ENCODE measurements at regions not wholly inside any gene's neighbourhood (a gene's known extent, or its start where the extent isn't known, plus 50 kb on each side); places are given as distances from the start of the nearest gene placed in this dataset.

DNA sequence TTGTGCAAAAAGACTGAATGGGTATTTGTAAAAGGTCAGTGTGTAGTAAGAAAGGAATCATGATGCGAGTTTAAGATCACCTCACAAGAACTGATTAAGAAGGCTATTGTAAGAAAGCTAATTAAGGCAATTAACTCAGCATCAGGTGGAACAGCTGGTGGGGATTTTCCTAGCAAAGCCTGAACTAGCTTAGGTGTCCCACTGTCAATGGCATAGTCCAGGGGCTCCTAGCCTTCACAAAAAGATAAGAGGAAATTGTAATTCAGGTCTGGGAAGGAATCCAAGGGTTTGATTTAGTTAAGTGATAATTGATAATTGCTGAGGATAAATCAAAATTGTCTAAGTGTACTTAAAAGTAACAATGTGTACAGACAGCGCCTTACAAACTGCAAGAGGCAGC lies 901.6 kb downstream of the TUSC7 start:
- no peak overlapping the region for H3K4me3 ChIP-seq (ENCODE audit: insufficient read depth, low read depth, low read length)
- H3K27ac Mint-ChIP-seq (ENCODE audit: unreplicated experiment), result no peak overlapping the region
- H3K9me3 Mint-ChIP-seq (ENCODE audit: unreplicated experiment), result no peaks in the 10 kb centered on the region
- H2AFZ ChIP-seq (ENCODE audit: low read depth, low read length), result no peak overlapping the region
- H4K20me1 ChIP-seq (ENCODE audit: insufficient read depth, low read length), result no peaks in the 10 kb centered on the region
- H3K4me1 Mint-ChIP-seq (ENCODE audit: low read depth, unreplicated experiment), result peaks cover 2% of the 10 kb centered on the region
- no peak overlapping the region for H3K9ac ChIP-seq (ENCODE audit: low read length)
- H3K79me2 ChIP-seq (ENCODE audit: insufficient read depth, low read length), result no peaks in the 10 kb centered on the region
- DNase-seq (ENCODE audit: low read depth) (no peak), FAIRE-seq (no peak)
- no peaks in the 10 kb centered on the region for H3K27me3 ChIP-seq (ENCODE audit: insufficient read depth, low read length)
- H3K36me3 ChIP-seq (ENCODE audit: insufficient read depth, low read length), result no peaks in the 10 kb centered on the region
- H3K4me1 ChIP-seq (ENCODE audit: insufficient read depth, low read length), result no peaks in the 10 kb centered on the region
- H3K4me2 ChIP-seq (ENCODE audit: low read length), result no peak overlapping the region
- H3K27me3 Mint-ChIP-seq (ENCODE audit: low read depth, unreplicated experiment), result no peaks in the 10 kb centered on the region
- H3K27ac ChIP-seq (ENCODE audit: low read depth, low read length), result no peak overlapping the region
- H3K4me3 Mint-ChIP-seq (ENCODE audit: unreplicated experiment), result no peak overlapping the region
- TF ChIP-seq, protein P1, sequence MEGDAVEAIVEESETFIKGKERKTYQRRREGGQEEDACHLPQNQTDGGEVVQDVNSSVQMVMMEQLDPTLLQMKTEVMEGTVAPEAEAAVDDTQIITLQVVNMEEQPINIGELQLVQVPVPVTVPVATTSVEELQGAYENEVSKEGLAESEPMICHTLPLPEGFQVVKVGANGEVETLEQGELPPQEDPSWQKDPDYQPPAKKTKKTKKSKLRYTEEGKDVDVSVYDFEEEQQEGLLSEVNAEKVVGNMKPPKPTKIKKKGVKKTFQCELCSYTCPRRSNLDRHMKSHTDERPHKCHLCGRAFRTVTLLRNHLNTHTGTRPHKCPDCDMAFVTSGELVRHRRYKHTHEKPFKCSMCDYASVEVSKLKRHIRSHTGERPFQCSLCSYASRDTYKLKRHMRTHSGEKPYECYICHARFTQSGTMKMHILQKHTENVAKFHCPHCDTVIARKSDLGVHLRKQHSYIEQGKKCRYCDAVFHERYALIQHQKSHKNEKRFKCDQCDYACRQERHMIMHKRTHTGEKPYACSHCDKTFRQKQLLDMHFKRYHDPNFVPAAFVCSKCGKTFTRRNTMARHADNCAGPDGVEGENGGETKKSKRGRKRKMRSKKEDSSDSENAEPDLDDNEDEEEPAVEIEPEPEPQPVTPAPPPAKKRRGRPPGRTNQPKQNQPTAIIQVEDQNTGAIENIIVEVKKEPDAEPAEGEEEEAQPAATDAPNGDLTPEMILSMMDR (IDR thresholded peaks at IDR 0.05; ENCODE audit: insufficient read depth, low read depth, low read length), result no peak
- no peak for TF ChIP-seq EZH2 (IDR thresholded peaks at IDR 0.05; ENCODE audit: insufficient read depth, low read length)
- no peaks in the 10 kb centered on the region for H3K9me3 ChIP-seq (ENCODE audit: insufficient read depth, low read depth, low read length)
- H3K36me3 Mint-ChIP-seq (ENCODE audit: low read depth, unreplicated experiment), result no peaks in the 10 kb centered on the region

DNA sequence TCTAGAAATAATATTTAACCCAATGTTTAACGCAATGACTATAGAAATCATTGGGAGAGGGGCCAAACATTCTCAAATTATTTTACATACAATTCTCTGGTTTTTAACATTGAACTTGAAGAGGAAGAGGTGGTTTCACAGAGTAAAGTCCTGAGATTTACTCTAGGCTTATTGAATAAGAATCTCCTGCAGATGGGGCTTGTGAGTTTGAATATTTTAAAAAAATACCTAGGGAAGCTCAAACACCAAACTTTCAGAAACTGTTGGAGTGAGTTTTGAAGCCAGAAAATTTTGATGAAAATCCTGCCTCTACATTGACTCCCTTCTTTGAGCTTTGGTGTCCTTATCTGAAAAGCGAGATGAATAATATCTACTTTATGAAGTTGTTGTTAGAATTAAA lies 906.6 kb downstream of the TUSC7 start:
- FAIRE-seq (no peak), DNase-seq (ENCODE audit: low read depth) (no peak)
- Histone ChIP-seq H3K27ac (ENCODE audit: low read depth, low read length) (no peak overlapping the region), H3K4me1 (ENCODE audit: insufficient read depth, low read length) (no peaks in the 10 kb centered on the region), H2AFZ (ENCODE audit: low read depth, low read length) (no peak overlapping the region), H3K79me2 (ENCODE audit: insufficient read depth, low read length) (no peaks in the 10 kb centered on the region), H3K36me3 (ENCODE audit: insufficient read depth, low read length) (no peaks in the 10 kb centered on the region), H3K4me2 (ENCODE audit: low read length) (no peak overlapping the region), H3K4me3 (ENCODE audit: insufficient read depth, low read depth, low read length) (no peak overlapping the region), H3K9me3 (ENCODE audit: insufficient read depth, low read depth, low read length) (no peaks in the 10 kb centered on the region), H4K20me1 (ENCODE audit: insufficient read depth, low read length) (no peaks in the 10 kb centered on the region), H3K9ac (ENCODE audit: low read length) (no peak overlapping the region), H3K27me3 (ENCODE audit: insufficient read depth, low read length) (no peaks in the 10 kb centered on the region)
- H3K4me3 Mint-ChIP-seq (ENCODE audit: unreplicated experiment), result no peak overlapping the region
- H3K4me1 Mint-ChIP-seq (ENCODE audit: low read depth, unreplicated experiment), result no peaks in the 10 kb centered on the region
- H3K9me3 Mint-ChIP-seq (ENCODE audit: unreplicated experiment), result no peaks in the 10 kb centered on the region
- H3K27ac Mint-ChIP-seq (ENCODE audit: unreplicated experiment), result no peak overlapping the region
- TF ChIP-seq EZH2 (IDR thresholded peaks at IDR 0.05; ENCODE audit: insufficient read depth, low read length), result no peak
- TF ChIP-seq, protein P1 (IDR thresholded peaks at IDR 0.05; ENCODE audit: insufficient read depth, low read depth, low read length), result no peak
- no peaks in the 10 kb centered on the region for H3K36me3 Mint-ChIP-seq (ENCODE audit: low read depth, unreplicated experiment)
- H3K27me3 Mint-ChIP-seq (ENCODE audit: low read depth, unreplicated experiment), result no peaks in the 10 kb centered on the region

DNA sequence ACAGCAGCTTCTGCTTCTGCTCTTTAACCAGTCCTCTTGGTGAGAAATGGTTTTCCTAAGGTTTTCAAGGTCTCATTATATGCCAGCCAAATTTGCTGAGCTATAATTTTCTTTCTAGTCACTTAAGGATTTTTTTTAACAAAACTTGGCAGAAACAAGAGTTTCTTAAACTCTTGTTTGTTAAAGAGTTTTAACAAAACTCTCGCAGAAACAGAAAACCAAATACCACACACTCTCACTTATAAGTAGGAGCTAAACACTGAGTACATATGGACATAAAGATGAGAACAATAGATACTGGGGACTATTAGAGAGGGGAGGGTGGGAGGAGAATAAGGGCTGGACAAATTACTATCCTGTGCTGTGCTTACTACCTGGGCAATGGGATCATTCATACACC lies 908.3 kb downstream of the TUSC7 start:
- Histone ChIP-seq H3K4me1 (ENCODE audit: insufficient read depth, low read length) (peaks cover 5% of the 10 kb centered on the region), H3K9me3 (ENCODE audit: insufficient read depth, low read depth, low read length) (no peaks in the 10 kb centered on the region), H3K4me2 (ENCODE audit: low read length) (no peak overlapping the region), H3K27me3 (ENCODE audit: insufficient read depth, low read length) (no peaks in the 10 kb centered on the region), H3K27ac (ENCODE audit: low read depth, low read length) (no peak overlapping the region), H3K9ac (ENCODE audit: low read length) (no peak overlapping the region), H4K20me1 (ENCODE audit: insufficient read depth, low read length) (no peaks in the 10 kb centered on the region), H3K4me3 (ENCODE audit: insufficient read depth, low read depth, low read length) (no peak overlapping the region), H3K36me3 (ENCODE audit: insufficient read depth, low read length) (no peaks in the 10 kb centered on the region), H3K79me2 (ENCODE audit: insufficient read depth, low read length) (no peaks in the 10 kb centered on the region), H2AFZ (ENCODE audit: low read depth, low read length) (no peak overlapping the region)
- H3K4me3 Mint-ChIP-seq (ENCODE audit: unreplicated experiment), result no peak overlapping the region
- H3K4me1 Mint-ChIP-seq (ENCODE audit: low read depth, unreplicated experiment), result peaks cover 4% of the 10 kb centered on the region
- FAIRE-seq (no peak), DNase-seq (ENCODE audit: low read depth) (no peak)
- H3K27me3 Mint-ChIP-seq (ENCODE audit: low read depth, unreplicated experiment), result no peaks in the 10 kb centered on the region
- H3K36me3 Mint-ChIP-seq (ENCODE audit: low read depth, unreplicated experiment), result no peaks in the 10 kb centered on the region
- TF ChIP-seq EZH2 (IDR thresholded peaks at IDR 0.05; ENCODE audit: insufficient read depth, low read length), result no peak
- TF ChIP-seq, protein P1 (IDR thresholded peaks at IDR 0.05; ENCODE audit: insufficient read depth, low read depth, low read length), result no peak
- no peak overlapping the region for H3K27ac Mint-ChIP-seq (ENCODE audit: unreplicated experiment)
- H3K9me3 Mint-ChIP-seq (ENCODE audit: unreplicated experiment), result no peaks in the 10 kb centered on the region

All from astrocyte (in vitro differentiated cells and primary cell).